Uterus (tissue), 3 donors: ENCODE measurements at regions not wholly inside any gene's neighbourhood (a gene's known extent, or its start where the extent isn't known, plus 50 kb on each side); places are given as distances from the start of the nearest gene placed in this dataset.

Experiments used
- DNase-seq, 2 donors: peaks; one replicate each; pipeline ENCODE4 v3.0.0-alpha.2; 2019 to 2020
- H3K27ac ChIP-seq, 2 donors: fragments of 200-600 bp; sonication (generic); 1 replicate in 1 of 2; 2 replicates in 1 of 2; pipeline ENCODE4 v1.5.1; 2016 to 2018
- H3K27me3 ChIP-seq, 2 donors: fragments of 200-600 bp; sonication (generic); one replicate each; pipeline ENCODE4 v1.5.1; 2018 to 2019; ENCODE audit warnings: control low read depth in 1 of 2
- H3K36me3 ChIP-seq, 2 donors: fragments of 200-600 bp; sonication (generic); one replicate each; pipeline ENCODE4 v1.5.1; 2019; ENCODE audit warnings: control low read depth in 1 of 2
- H3K4me1 ChIP-seq, 2 donors: fragments of 200-600 bp; sonication (generic); one replicate each; pipeline ENCODE4 v1.5.1; 2018 to 2019; ENCODE audit warnings: control low read depth in 1 of 2
- H3K4me3 ChIP-seq, 2 donors: fragments of 200-600 bp; sonication (generic); 1 replicate in 1 of 2; 2 replicates in 1 of 2; pipeline ENCODE4 v1.5.1; 2018 to 2019; ENCODE audit warnings: mild to moderate bottlenecking in 1 of 2
- H3K9me3 ChIP-seq, 2 donors: fragments of 200-600 bp; sonication (generic); one replicate each; pipeline ENCODE4 v1.5.1; 2019; ENCODE audit warnings: control low read depth in 1 of 2
- CTCF ChIP-seq, 4 experiments: fragments of 200-600 bp in 2 of 4; fragments of 450-650 bp in 2 of 4; sonication (generic) in 2 of 4; IDR thresholded peaks; one replicate each; pipeline ENCODE4 v1.5.1; 2016 to 2019; ENCODE audit warnings: antibody characterized with exemption in 4 of 4, mild to moderate bottlenecking in 2 of 4, moderate library complexity in 1 of 4
- POLR2A ChIP-seq, 2 donors: fragments of 450-650 bp; IDR thresholded peaks; one replicate each; pipeline ENCODE4 v1.6.1; 2016; ENCODE audit warnings: antibody characterized with exemption in 2 of 2, mild to moderate bottlenecking in 1 of 2, moderate library complexity in 1 of 2
- intact Hi-C: fragments of 100-400 bp; cut with DNase I; formaldehyde crosslinking; loops from one replicate; pipeline ENCODE4 v1.15.1; 2023; ENCODE audit warnings: low total_unique reads
- donor health status: DM: yes; HTN: yes; CAD: no.

- intact Hi-C loops: no loop called here
- Histone ChIP-seq H3K27me3 (no peaks in the 10 kb centered on the region), H3K4me3 (no peak overlapping the region), H3K36me3 (no peaks in the 10 kb centered on the region), H3K27ac (no peak overlapping the region), H3K9me3 (no peaks in the 10 kb centered on the region), H3K4me1 (no peaks in the 10 kb centered on the region)
- no peak for DNase-seq
- TF ChIP-seq POLR2A (IDR thresholded peaks at IDR 0.05): no peak
- no peak for TF ChIP-seq CTCF (IDR thresholded peaks at IDR 0.05)
Measured at GRCh38 chr3:38950581-38950980, 101.2 kb downstream of the SCN11A start.

GRCh38 chr3:38949994-38950393 is 101.8 kb downstream of the SCN11A start:
- no peaks in the 10 kb centered on the region for H3K27me3 ChIP-seq
- no peak overlapping the region for H3K4me3 ChIP-seq
- DNase-seq: no peak
- H3K36me3 ChIP-seq: no peaks in the 10 kb centered on the region
- no peak for TF ChIP-seq CTCF (IDR thresholded peaks at IDR 0.05)
- no peak for TF ChIP-seq POLR2A (IDR thresholded peaks at IDR 0.05)
- H3K27ac ChIP-seq: no peak overlapping the region
- no peaks in the 10 kb centered on the region for H3K9me3 ChIP-seq
- intact Hi-C loops: no loop called here
- H3K4me1 ChIP-seq: no peaks in the 10 kb centered on the region

DNA sequence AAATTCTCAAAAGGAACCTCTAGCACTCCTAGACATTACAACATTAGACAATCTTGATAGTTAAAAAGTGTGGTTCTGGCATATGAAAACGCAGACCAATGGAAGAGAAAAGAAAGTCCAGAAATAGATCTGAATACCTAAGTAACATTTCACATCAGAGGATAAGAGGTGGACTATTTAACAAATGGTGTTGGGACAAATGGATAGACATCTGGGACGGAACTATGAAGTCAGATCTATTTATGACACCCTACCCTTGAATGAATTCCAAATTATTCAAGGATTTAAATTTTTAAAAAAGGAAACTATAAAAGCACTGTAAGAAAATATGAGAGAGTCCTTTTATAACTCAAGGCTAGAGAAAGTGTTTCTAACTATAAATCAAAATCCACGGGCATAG is 111.3 kb downstream of the SCN11A start:
- no peaks in the 10 kb centered on the region for H3K27me3 ChIP-seq
- no peak for TF ChIP-seq POLR2A (IDR thresholded peaks at IDR 0.05)
- no peak for TF ChIP-seq CTCF (IDR thresholded peaks at IDR 0.05)
- intact Hi-C loops: no loop called here
- no peaks in the 10 kb centered on the region for H3K36me3 ChIP-seq
- peaks cover 0 to 4% of the 10 kb centered on the region in 2 donors for H3K9me3 ChIP-seq
- no peak overlapping the region for H3K27ac ChIP-seq
- H3K4me3 ChIP-seq: no peak overlapping the region
- no peak for DNase-seq
- no peaks in the 10 kb centered on the region for H3K4me1 ChIP-seq

DNA sequence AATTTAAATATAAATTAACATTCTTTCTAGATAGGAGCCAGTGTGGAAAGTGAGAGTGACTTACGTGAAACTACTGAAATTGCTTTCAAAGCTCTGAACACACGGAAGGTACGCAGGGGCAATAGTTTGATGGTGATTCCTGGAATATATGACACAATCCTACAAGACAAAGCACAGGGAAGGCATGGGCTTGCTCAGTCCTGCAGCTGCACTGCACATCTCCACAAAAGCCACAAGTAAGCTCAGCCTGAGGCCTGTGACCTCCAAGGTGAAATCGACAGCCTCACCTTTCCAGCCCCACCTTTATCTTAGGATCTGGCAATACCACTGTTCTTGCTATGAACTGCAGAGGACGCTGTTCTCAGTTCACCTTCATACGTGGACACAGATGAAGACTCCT is 109.3 kb upstream of the SCN10A start:
- Histone ChIP-seq H3K36me3 (no peaks in the 10 kb centered on the region), H3K9me3 (no peaks in the 10 kb centered on the region), H3K4me1 (no peaks in the 10 kb centered on the region), H3K27me3 (no peaks in the 10 kb centered on the region), H3K4me3 (no peak overlapping the region), H3K27ac (no peak overlapping the region)
- TF ChIP-seq CTCF (IDR thresholded peaks at IDR 0.05) (no peak), POLR2A (IDR thresholded peaks at IDR 0.05) (no peak)
- DNase-seq: no peak
- intact Hi-C loops: no loop called here

DNA sequence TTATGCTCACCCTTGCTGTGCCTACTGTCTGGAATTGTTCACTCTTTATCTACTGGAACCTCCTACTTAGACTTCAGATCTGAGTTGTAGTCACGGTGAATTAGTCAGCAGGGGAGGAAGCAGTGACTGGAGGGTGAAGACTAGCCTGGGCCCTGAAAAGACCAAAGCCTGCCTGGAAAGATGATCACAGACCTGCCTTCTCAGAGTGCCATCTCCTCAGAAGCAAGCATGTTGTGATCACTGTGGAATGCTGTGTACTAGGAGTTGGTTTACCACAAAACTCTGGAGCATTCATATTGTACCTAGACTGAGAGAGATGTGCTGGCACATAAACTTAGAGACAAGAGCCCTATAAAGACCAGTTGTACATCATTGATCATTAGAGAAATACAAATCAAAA is 100.7 kb upstream of the SCN10A start:
- Histone ChIP-seq H3K4me1 (no peaks in the 10 kb centered on the region), H3K27ac (no peak overlapping the region), H3K27me3 (no peaks in the 10 kb centered on the region), H3K9me3 (no peaks in the 10 kb centered on the region), H3K36me3 (no peaks in the 10 kb centered on the region), H3K4me3 (no peak overlapping the region)
- TF ChIP-seq POLR2A (IDR thresholded peaks at IDR 0.05) (no peak), CTCF (IDR thresholded peaks at IDR 0.05) (no peak)
- intact Hi-C loops: no loop called here
- no peak for DNase-seq
